ENCODE measurements at regions not wholly inside any gene's neighbourhood (a gene's known extent, or its start where the extent isn't known, plus 50 kb on each side); places are given as distances from the start of the nearest gene placed in this dataset.

GRCh38 chr3:191549357-191549756 lies 88.4 kb downstream of the PYDC2 start:
- TF ChIP-seq POLR2A (IDR thresholded peaks at IDR 0.05) (no peak), CTCF (IDR thresholded peaks at IDR 0.05) (no peak)

All from transverse colon (tissue), 3 donors.